ENCODE measurements at regions not wholly inside any gene's neighbourhood (a gene's known extent, or its start where the extent isn't known, plus 50 kb on each side); places are given as distances from the start of the nearest gene placed in this dataset.

- TF ChIP-seq CTCF (IDR thresholded peaks at IDR 0.05; ENCODE audit: low read length) (no peak), EZH2phosphoT487 (IDR thresholded peaks at IDR 0.05; ENCODE audit: low read length) (no peak)
Measured at GRCh38 chr7:9657257-9657656, 1223.8 kb downstream of the NXPH1 start.

All from MM.1S (cell line).